GM21576 (cell line): ENCODE measurements at regions not wholly inside any gene's neighbourhood (a gene's known extent, or its start where the extent isn't known, plus 50 kb on each side); places are given as distances from the start of the nearest gene placed in this dataset.

Experiments
- ATAC-seq: cut with Tn5 transposase; IDR thresholded peaks from one replicate; pipeline ENCODE4 v1.9.1; 2021; ENCODE audit warnings: mild to moderate bottlenecking, moderate library complexity; ENCODE audit not compliant: unreplicated experiment

DNA sequence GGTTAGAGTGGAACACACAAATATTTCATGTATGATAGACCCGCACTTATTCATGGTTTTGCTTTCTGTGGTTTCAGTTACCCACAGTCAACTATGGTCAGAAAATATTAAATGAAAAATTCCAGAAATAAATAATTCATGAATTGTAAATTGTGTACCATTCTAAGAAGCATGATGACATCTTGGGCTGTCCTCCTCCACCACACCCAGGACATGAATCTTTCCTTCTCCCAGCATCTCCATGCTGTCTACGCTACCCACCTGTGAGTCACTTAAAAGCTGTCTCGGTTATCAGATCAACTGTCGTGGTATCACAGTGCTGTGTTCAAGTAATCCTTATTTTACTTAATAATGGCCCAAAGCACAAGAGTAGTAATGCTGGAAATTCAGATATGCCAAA, 419.6 kb upstream of the NRP1 start:
- no peak for ATAC-seq

DNA sequence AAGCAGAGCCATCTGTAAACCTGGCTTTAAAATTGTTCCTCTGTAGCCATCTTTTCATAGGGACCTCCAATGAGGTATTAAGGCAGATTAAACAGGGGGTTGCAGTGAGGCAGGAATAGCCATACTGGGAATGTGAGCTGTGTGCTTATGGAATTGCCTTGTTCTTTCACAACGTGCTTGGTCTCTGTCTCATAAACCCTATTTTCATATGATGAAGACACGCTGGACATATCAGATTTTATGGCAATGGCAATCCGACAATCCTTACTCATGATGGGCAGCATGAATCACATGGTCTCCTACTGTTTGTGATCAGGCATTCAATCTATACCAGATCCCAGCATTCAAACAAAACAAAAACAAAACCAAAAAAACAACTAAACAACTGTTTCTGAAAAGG, 418.9 kb upstream of the NRP1 start:
- no peak for ATAC-seq

DNA sequence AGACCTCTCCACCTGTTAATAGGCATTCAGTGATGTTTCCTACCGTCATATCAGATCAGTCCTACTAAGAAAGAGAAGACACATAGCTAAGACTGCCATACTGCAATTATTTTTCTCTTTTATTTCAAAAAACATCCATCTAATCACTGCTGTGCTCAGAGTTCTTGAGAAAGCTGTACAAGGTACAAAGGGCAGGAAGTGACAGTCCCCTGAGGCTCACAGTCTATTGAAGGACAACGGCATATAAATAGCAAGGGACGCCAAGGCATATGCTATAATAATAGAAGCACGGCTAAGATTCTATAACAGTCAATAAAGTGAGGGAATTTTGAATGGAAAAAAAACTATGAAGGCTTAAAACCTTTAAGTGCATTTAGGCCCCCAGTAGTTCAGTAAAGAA, 415.3 kb upstream of the NRP1 start:
- ATAC-seq: no peak

DNA sequence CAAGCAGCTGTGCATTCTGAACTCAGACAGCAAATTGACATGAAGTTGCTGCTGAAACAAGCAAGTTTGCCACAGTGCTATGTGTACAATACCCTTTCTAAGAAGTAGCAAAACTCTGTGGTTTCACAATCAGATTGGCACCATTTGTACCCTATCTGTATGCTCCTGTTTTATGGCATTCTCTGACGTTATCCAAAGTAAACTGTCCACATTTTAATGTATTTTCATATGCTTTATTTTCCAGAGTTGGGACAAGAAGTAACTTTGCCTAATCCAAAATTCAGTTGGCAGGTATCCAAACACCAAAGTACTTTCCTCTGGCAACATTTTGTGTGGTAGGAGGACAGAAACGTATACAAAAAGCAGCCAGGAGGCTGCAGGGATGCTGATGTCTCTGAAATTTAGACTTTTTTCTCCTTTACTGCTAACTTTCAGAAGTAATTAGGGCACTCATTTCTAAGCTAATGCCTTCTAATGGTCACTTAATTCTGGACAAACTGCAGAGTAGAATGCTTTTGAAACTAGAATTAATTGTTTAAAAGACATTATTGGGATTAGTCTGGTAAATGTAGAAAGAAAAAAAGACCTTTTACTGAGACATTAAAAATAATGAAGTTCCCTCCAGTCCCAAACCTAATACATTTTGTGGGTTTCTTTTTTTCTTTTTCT, 414.7 kb upstream of the NRP1 start:
- ATAC-seq: no peak

DNA sequence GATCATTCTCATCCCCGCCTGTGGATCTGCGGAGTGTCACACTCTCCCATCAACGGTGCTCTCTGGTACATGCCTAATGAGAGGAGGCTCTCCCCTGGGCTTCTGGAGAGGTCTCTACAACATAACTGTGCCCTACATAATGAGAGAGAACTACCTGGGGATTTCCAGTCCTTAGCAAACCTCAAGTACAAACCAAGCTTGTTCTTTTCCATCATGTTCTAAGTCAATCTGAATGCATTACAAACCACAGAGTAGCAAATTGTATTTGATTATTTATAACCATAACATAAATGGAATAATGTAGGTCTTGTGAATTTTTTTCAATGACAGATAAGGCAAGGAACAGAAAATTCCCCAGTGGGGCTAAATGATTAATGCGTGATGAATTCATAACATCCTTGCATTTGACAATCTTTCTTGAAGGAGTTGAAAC, 412.4 kb upstream of the NRP1 start:
- no peak for ATAC-seq

DNA sequence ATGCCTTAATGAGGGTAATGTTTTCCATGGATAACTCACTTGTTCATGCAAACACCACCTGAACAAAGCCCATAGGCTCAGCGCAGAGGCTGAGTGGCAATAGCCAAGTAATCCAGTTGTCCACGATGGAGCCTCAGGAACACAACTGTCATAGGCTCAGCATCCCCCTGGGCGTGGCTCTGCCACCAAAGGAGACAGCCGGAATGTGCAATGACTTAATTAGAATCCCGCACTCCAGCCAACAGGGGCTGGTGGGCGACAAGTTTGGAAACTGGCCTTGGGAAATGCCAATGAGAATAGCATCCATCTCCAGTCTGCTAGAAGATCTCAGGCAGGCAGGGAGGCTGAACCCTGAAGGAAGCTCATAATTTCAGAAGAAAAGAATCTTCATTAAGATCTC, 411.7 kb upstream of the NRP1 start:
- ATAC-seq: no peak

DNA sequence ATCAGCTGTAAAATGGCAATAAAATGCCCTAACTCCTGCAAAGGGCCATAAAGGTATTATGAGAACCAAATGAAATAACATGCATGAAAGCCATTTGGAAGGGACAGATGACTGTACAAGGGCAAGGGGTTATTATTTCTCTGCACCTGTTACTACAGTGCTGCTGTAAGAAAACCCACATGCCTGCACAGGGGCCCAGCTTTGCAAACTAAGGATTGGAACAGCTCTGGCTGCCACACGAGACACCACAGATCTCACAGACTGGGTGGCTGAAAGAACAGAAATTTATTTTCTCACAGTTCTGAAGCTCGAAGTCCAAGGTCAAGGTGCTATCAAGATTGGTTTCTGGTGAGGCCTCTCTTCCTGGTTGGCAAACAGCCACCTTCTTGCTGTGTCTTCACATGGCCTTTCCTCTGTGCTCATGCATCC, 409.0 kb upstream of the NRP1 start:
- no peak for ATAC-seq

DNA sequence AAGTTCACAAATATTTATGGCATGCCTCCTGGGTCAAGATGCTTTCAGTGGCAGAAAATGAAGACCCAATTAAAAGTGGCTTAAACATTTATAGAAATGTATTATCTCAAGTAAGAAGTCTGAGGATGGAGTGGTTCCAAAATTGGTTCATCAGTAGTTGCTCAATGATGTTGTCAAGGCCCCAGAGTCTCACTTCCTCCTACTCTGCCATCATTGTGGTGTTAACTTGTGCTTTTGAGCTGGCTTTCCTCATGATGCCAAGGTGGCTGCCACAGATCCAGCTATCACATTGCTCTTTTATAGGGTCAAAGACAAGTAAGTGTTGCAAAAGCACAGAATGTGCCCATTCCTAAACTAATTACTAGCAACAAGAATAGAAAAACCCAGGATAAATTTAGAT, 404.6 kb upstream of the NRP1 start:
- no peak for ATAC-seq

DNA sequence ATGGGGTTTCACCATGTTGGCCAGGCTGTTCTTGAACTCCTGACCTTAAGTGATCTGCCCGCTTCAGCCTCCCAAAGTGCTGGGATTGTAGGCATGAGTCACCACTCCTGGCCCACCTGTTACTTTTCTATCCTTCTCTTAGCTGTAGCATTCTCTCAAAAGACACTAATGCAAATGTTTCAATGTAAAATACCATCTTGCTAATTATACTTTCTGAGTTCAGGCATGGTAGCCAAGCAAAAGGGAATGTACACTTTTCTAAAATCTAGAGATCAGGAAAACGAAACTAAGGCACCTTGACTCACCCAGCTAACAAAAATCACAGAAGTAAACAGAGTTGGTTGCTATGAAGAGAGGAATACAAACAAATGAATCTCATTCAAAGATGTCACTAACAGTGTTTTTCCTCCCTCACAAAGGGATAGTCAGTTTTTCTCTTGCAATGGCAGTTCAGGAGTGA, 401.0 kb upstream of the NRP1 start:
- no peak for ATAC-seq

DNA sequence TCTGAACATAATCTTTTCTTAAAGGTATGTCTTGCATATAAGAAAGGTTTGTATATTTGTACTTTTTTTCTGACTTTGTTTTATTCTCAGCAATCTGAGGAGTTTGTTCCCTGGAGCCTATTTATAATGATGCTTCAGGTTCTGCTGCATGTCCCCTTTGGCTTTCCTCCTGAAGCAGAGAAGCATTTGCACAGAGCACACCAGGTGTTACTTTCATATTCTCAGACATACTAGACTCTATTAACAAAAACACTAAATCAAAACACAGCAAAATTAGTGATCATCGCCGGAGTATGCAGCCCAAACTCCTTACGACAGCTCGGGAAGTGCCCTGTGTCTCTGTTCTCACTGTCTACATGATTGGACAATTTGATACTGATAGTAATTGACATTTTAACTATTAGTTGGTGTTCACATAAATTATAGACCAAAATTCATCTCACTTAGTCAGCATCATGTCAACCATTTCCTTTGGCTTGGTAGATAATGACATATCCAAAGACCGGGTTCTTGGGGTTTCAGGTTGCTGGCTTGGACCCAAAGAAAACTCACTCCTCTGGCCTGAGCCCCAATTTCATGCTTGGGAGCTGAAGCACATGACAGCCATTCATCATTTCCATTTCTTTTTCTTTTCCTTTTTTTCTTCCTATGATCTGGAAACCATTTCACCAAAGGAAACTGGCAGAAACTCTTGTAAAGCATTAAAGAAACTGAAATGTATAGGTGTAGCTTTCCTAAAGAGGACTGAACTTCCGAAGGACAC, 400.1 kb upstream of the NRP1 start:
- no peak for ATAC-seq

DNA sequence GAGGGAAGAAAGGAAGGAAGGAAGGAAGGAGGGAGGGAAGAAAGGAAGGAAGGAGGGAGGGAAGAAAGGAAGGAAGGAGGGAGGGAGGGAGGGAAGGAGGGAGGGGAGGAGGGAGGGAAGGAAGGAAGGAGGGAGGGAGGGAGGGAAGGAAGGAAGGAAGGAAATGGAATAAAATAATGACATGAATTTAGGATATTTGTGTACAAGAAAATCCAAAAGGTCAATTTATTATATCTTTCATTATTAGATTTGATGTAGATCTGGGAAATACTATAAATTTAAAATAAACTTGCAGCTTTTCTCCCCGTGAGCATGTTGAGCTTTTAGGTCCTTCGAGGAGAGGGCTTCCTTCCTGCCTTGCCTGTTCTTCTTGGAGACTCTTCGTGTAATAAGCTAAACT, 398.6 kb upstream of the NRP1 start:
- ATAC-seq: no peak

DNA sequence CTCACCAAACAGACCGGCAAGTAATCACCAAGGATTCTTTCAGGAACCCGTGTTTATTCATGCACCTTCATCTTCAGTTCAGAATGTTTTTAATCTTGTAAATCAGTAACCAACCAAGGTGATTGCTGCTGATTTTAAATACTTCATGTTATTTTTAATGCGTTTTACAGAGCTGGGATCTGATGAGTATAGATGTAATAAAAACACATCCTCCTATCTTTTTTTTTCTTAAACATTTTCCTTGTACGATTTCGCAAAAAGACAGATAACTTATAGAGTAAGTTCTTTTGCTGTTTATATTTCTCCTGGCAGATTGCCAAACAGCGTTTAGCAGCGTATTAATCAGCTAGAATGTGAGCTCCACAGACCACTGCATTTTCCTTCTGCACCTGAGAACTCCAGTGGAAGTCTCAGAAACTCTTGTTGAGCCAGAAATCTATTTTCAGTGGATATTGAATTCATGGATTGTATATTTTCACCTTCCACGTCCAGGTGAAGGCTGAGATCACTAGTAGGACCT, 397.8 kb upstream of the NRP1 start:
- no peak for ATAC-seq

DNA sequence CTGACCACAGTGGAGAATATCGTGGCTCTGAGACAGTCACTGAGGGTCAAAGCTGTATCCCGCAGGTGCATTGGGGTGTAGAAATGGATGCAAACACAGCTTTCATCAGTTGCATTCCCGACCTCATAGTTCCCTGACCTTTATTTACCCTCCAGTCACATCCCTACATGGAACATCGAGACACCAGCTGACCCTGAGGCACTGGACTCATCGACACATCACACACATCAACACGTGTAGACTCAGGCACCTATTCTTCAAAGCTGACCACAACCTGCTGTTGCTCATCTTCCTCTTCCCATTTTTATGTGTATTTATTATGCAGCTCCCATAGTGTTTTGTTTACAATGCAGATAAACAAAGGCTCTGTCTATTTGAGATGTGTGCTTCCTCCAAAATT, 396.9 kb upstream of the NRP1 start:
- no peak for ATAC-seq

DNA sequence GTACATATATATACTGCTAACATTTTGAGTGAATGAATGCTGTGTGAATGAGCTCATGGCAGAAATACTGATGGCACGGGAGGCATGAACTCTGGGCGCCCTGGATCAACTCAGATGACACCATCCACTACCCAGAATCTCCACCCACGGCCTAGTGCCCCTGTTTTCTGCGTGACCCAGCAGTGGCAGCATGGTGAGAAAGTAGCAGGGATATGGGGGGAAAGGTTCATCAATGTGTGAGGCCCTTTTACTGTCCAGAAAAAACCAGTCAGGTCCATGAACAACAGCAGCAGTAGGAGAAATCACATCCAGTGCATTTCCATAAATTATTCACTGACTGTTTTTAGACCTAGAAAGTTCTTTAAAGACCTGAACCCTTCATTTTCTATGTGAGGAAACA, 391.0 kb upstream of the NRP1 start:
- no peak for ATAC-seq

DNA sequence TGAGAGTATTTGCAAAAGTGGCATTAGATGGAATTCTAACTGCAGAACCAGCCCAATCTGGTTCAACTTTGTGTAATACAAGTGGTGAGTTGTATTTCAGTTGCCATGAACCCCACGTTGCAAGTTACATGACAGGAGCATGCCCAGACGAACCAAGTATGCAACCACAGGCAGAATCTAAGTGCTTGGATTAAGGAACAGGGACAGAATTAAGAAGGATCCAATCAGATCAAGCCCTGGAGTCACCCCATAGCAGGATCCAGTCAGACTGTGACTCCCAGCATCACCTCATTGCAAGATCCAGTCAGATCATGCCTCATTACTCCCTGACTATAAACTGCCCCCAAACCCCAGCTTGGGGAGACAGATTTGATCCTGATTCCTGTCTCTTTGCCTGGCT, 388.7 kb upstream of the NRP1 start:
- ATAC-seq: no peak

DNA sequence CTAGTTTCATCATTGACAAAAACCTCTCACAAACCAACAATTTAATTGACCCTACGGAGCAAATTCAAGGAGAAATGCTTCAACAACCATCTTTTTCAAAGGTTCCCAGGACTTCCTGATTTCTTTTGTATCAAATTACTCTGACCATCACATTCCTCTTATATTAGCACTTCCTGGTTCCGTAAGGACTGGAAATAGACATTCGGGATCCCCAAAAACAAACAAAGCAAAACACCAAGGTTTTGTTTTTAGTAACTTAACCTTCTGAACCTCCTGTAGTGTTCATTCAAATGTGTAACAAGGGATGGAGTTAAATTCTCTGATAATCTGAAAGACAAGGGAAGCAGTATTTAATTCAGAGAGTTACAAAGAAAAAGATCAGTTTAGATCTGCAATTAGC, 387.6 kb upstream of the NRP1 start:
- no peak for ATAC-seq

DNA sequence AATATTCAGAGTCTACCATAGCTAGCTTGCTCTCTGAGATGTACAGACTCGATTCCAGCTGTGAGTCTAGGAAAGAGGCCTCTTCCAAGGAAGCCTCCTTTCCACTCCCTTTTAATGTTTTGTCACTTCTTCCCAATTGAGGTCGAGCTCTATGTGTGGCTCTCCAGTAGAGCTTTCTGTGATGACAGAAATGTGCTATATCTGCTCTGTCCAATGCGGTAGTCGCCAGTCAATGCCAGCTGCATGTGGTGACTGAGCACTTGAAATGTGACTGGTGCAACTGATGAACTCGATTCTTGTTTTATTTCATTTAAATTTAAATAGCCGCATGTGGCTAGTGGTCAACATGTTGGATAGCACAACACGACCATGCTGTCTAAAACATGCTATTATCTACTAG, 387.0 kb upstream of the NRP1 start:
- ATAC-seq: no peak

DNA sequence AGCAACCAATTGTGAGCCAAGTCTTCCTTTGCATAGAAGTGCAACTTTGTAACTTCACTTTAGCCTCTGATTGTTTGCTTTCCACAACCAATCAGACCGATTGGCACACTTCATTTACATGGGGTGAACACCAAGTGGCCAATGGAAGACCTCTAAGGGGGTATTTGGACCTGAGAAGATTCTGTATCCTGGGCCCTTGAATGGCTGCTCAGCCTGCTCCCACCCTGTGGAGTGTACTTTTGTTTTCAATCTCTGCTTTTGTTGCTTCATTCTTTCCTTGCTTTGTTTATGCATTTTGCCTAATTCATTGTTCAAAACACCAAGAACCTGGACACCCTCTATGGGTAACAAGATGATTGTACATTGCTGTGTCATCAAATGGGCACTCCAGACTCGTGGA, 385.7 kb upstream of the NRP1 start:
- no peak for ATAC-seq

DNA sequence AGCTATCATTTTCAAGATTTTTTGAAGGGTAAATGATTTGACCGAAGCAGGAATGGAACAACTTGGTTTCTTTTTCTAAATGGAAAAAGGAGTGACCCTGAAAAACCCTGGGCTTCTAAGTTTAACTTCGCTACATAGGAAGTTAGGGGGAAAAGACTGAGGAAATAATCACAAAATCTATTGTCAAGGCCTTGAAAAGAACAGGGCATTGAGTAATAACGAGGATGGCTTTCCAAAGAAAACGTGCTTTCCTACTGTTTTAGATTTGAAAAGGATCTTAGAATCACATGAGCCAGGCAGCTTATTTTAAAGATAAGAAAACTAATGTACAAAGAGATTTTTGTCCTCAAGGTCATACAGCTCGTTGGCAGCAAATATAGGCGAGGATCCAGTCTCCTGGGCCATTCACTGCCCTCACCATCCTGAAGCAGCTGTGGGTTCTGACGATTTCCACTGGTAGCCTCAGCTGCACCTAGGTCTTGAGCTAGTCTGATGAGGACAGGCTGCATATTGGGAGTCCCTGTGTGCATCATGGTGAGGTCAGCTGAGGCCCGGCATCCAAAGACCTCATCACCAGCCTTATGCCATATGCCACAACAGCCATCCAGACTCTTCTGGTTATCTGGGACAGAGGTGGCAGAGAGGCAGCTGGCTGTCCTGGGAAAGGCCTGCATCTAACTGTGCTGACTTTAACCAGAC, 384.7 kb upstream of the NRP1 start:
- ATAC-seq: no peak

DNA sequence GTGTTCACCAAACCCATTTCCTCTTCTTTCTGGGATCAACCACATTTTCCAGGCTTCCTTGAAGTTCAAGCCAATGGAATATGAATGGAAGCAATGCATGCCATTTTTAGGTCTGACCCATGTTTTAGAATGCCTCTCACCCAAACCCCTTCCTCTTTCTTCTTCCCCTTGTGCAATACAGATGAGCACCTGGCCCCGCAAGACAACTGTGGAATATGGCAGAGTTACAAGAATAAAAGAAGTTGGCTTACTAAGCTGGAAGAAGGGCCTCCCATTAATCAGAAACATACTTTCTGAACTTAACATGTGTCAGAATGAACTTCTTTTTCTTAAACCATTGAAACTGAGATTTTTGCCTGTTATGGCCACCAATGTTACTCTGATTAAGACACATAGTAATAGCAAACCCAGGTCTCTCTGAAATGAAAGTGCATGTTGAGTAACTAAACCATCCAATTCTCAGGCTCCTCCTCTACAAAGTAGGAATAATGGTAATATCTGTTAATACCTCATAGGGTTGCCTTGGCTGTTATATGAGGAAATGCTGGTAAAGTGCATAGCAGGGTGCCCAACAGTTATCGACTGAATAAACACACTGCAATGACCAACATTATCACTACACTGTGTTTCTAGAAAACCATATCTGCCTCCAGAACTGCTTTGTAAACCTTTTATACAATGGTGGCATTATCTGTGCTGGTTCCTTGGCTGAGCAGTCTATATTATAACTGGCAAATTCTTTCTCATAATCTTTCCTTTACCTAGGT, 382.2 kb upstream of the NRP1 start:
- no peak for ATAC-seq
